Activated T-helper 9 cell treated with anti-CD3 and anti-CD28 coated beads, Interleukin-2, amount 50 U/mL, for 16 hours (primary cell): ENCODE measurements at regions not wholly inside any gene's neighbourhood (a gene's known extent, or its start where the extent isn't known, plus 50 kb on each side); places are given as distances from the start of the nearest gene placed in this dataset.

Source experiments
- DNase-seq: peaks from one replicate; pipeline ENCODE4 v3.0.0-alpha.2; 2020; ENCODE audit warnings: low read depth

DNA sequence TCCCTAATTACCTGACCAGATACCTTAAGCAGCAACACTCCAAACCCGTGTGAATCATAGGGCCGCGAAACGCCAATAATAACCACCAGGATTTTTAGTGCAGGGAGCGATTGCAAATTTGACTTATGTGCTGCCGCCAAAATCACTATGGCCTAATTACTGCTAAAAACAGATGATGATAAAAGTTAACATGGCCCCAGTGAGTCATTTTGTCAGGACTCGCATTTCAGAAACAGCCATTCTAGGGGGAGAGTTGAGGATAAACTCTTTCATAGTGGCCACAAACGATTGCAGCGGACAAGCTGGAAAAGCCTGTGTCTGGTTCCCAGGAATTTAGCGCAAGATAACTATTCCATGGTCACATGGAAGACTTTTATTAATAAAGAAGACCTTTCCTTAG, 103.4 kb downstream of the HLX start:
- DNase-seq: no peak

DNA sequence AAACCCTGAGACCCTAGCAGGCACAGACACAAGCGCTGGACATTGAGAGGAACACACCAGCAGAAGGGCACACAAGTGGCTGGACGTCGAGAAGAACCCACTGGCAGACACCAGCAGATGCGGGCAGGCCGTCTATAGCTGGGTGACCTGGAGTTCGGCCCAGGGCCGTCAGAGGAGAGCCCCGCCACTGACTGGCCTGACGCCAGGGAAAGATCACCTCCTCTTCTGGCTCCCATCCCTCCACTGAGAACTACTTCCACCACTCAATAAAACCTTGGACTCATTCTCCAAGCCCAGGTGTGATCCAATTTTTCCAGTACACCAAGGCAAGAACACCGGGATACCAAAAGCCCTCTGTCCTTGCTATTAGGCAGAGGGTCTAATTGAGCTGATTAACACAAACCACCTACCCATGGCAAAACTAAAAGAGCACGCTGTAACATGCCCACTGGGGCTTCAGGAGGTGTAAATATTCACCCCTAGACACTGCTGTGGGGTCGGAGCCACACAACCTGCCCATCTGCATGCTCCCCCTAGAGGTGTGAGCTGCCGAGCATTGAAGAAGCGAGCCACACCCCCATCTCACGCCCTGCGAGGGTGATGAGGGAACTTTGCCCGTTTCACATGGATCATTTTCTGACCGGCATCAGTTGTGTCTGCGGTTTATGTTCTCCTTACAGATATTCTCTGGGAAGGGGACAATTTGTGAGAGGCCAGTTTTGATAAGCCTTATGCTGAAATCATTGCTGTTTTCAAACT, 104.8 kb downstream of the HLX start:
- no peak for DNase-seq

DNA sequence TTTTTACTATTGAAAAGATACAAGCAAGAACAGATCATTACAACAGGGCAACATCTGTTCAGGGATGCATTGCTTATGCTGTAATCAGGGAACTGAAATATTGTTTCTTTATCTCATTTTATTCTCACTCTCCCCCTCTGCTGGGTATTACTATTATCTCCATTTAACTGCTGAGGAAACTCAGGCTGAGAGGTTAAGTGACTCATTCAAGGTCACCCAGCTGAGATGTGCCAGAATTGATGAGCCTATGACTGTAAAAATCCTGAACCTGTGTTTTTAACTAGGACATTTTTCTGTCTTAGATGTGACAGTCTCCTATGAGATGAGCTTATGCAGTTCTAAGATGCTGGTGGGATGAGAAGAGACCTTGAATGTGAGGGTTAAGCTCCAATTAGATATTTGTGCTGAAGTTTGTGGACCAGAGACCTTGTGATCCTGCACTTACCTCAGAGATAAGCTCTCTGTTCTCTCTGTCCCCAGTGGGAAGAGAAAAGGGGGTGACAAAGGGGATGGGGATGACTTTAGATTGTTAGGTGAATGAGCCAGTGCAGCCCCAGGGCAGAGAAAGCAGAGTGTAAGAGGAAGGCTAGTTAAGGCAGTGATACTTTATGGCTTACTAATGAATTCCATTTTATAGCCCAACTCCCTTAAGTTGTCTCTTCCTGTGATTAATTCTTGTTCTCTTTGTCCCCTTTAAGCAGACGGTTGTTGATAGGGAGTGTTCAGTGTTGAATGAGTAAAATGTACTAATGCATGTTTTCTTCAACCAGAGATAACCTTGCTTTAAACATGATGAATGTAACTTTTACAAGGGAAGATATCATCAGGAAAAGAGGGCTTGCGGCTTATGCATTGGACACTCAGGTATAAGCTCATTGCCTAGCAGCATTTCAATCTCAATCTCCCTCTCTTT, 111.4 kb downstream of the HLX start:
- DNase-seq: no peak

DNA sequence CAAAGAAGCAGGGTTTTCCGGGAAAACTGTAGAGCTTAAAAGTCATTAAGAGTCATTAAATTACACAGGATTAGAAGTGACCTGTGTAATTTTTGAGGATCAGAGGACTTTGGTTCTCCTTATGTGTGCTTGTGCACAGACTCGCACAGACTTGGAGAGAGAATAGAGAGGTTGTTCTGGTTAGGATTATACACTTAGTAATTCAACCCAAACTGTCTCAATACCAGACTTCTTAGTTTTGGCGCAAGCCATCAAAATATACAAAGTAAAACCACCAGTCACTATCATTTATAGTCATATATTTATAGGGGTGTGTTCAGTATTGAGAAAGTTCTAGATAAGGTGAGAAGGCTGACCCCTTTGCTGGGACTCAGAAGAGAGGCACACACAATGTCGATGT, 112.3 kb downstream of the HLX start:
- DNase-seq: no peak

DNA sequence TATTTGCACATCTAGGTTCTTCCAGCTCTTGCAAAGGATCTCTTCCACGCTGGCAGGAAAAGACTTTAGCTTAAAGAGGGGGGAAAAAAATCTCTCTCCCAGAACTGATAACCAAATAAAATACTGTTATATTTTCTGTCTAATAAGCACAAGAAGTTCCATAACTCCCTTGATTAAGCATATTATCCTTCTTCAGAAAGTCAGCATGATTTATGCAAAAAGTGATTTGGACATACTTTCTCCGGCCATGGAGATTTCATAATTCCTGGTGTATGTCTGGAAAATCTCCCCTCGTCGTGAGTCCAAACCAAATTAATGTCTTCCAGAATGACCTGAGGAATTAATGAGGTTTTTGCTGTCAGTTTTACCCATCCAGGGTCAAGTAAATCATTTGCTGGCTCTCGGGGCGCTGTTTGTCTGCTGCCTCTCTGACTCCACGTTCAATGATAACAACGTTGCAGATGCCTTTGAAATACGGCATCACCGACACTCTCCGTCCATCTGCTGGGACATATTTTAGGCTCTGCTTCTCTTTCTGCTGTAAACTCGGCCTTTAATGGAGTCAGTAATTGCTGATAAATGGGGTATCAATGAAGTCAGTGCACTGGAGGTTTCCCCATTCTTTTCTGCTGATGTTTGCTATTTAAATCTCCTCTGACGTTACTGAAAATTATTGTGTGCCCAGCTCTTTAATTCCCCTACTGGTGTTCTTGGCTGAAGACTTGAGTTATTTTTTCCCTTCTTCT, 112.9 kb downstream of the HLX start:
- DNase-seq: no peak

DNA sequence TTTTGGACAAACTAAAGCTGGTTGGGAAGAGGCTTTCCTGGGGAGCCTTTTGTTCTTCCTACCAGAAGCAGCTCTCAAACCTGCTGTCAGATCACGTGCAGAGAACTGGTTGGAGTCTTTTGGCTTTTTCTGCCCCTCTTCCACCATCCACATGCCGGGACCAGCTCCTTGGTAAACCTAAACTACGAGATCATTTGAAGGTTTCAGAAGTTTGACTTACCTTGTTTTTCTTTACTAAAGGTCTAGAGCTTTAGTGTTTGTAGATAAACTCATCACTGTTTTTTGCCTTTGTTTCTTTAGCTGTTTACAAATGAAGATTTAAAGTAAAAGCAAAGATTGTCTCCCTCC, 113.4 kb downstream of the HLX start:
- no peak for DNase-seq

DNA sequence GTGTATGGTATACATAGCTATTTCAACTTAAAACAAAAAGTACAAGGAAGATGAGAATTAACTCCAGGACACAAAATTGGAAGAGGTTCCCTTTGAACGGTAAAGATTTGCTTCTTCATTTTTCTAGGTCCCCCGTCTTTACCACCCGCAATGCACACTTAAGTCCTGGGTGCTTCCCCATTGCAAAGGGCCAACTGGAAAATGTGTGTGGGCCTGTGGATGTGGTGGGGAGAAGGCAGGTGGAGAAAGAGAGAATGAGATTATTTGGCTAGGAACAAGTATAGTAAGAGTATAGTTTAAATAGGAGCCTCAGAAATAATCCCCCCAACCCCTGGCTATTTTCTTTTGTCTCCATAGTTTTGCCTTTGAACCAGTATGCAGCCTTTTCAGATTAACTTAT, 115.4 kb downstream of the HLX start:
- no peak for DNase-seq

DNA sequence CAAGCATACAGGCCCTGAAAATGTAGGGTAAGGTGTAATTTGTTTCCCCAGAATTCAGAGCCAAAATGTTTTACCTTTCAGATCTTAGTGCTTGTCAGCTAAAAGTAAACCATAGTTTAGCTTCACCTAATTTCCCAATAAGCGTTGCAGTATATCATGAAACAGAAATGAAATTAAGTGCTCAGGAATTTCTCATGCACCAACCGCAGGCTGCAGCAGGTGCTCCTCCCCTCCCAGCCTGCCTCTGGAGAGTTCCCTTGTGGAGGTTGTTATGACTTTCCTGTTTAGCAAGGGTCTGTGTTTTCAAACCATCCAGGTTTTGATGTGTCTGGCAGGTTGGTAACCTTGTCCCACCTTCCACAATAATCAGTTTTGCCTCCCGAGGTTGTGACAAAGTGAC, 118.5 kb downstream of the HLX start:
- DNase-seq: no peak

DNA sequence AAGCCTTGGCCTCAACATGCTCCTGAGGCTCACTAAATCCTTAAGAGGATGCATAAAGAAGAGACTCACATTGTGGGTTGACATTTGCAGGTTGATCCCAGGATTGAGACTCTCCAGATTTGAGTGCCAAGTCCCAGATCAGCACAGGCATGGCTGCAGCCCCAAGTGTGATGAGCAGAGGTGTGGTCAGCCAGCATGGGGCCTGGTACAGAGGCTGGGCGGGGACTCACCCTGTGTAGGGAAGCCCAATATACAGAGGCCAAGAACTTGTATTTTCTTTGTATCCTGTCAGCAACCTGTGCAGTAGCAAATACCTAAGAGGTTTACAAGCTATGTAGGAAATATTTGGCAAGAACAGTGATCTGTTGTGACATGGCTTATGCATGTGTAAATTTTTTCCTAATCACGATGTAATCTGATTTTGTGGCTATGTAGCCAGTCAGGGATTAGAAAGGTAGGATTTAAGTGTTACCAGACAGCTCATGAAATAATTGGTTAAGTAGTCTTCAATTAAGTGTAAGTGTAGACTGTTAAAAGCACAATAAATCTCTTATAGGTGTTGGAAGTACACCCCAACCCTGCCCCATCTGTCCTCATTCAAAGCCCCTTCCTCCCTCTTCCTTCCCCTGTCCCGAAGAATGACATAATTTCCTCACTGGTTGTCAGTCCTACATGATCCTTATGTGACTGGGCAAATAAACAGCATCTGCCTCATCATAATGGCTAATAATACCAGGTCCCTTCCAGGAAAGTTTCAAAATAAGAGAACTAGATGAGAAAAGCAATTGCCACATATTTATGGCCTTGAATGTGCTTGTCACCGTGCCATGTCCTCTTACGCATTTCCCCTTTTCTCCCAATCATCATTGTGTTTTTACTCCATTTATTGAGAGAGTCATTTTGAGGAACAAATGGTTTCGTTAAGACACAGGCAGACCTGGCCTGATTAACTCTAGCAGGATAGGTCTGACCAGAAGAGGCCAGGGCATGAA, 120.9 kb downstream of the HLX start:
- no peak for DNase-seq

DNA sequence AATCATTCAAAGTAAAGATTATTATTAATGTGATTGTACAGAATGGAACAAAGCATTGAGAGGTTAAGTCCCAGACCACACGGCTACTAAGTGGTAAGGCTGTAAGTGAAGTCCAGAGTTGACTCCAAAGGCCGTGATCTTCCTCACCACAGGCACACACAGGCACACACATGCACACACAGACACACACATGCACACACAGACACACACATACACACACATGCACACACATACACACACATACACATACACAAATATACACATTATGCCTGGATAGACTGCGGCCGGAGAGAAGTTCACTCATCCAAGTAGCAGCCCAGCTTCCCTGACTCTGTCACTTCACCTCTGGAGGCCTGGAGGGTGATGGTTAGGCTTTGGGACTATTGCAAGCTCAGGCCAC, 121.9 kb downstream of the HLX start:
- DNase-seq: no peak

DNA sequence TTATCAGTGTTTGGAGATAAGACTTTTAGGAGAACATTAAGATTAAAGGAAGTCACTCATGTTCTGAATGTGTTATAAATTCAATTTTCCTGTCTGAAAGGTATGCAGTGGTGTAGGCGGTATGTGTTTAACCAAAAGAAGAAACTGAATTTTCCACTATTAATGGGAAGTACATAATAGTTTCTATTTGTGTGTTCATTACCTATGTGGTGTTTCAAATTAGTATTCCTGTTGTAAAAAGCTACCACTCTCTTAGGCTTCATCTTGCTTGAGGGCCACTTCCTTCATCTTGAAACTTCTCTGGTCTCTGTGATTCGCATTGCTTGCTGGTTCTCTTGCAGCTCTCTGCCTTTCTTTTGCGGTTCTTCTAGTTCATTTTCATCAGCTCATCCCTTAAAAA, 123.4 kb downstream of the HLX start:
- DNase-seq: no peak

DNA sequence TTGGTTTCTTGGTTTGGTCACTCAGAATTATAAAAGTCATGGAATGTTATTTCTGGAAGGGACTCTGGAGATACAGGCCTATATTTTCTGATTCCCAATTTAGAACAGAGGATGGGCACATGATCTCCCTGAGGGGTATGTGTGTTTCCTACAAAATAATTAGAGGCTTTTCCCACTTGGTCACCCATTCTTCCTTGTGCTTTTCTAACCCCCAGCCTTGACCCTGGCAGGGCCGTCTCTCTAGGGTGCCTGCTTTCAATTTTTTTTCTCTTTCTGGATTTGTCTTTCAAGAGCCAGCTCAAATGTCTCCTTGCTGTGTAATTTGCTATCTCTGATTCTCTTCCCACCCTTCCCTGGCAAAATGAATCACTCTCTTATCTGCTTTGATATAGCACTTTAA, 131.9 kb downstream of the HLX start:
- DNase-seq: no peak

DNA sequence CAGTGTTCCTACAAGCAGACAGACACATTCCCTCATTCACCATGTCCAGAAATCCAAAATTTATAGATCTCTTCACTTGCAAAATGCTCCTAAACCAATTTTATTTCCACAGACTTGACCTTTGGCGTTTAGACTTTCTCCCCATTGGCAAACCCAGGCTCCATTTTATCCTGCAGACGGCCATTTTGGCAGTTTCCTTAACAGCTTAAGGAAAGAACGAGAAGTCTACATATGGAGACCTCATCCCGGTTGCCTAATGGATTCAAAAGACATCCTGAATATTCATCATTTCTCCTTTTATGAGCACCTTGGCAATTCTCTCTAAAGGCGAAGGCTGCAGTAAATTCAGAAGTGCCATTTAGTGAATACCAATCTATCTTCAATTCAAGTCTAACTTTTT, 132.9 kb downstream of the HLX start:
- no peak for DNase-seq

DNA sequence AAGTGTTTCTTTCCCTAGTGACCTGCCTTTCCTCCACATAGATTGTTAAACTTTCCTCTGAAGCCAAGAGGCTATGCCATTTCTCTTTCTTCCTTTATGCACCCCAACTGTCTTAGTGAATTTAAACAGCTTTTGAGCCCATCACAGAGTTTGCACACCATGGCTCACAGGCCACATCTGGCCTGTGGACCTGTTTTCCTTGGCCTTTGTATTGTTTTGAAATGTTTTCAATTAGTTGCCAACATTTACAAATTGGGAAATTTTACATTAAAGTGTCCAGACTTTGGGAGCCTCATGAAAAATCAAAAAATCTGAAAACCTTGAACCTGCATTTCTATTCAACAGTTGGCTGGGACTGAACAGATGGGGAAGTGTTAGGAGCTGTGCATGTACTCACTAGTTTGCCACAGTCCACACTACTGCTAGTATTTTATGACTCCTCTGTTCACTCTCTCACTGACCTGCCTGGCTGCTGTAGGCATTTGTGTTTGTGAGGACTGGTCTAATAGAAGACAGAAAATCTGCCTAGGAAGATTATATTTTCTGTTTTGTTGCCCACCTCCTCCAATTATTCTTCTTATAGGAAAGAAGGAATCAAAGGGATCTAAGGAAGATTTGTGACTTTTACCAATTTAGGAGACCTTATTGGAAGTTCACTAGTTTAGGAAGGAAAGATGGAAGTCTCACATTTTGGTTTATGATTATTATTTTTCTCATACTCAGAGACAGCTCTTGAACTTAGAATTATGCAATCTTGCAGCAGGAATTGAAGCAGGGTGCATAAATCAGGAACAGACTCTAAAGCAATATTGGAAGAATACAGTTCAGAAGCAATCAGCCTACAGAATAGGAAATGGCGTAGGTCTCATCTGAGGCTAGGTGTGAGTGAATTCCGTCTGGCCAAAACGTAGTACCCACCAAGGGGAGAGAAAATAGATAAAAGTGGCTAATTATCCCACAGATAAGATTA, 134.7 kb downstream of the HLX start:
- DNase-seq: no peak

DNA sequence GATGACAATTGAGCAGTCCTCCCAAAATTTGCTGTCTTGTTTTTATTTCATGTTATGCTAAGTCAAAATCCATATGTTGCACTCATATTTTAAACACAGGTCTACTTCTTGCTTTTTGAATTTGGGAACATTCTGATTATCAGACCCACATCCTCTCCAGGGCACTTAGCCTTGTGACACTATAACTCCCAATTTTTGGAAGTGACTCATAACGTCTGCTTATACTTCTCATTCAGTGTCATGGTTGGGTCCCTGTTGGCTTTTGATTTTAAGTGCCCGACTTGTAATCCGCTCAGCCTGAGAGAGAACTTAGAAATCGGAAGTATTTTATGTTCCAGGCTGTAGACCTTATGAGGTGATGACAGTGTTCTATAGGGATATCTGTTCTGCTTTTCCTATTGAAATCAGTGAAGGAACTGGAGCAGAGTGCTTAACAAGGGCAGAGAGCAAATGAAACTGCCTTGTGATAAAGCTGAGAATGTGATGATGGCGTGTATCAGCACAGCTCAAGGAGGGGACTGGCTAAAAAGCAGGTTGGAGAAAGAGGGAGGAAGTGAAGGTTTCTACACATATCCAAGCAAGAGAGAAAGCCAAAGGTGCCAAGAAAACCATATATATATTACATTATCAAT, 136.0 kb downstream of the HLX start:
- no peak for DNase-seq

DNA sequence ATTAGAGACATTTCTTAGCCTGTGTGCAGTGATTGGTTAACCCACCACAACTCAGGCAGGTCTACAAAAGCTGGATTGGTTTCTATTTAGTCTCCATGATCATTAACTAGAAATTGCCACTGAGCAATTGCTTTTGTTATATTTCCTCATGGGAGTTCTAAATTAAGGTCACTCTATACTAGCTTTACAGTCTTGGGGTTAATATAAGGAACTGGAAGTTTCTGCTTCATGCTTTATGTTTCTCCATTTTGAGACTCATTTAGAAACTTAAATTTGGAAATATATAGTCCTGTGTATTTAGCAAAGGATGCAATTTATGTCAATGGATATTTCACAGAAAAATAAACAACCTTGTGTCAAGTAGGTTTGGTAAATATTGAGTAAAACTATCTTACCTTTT, 137.5 kb downstream of the HLX start:
- DNase-seq: no peak

DNA sequence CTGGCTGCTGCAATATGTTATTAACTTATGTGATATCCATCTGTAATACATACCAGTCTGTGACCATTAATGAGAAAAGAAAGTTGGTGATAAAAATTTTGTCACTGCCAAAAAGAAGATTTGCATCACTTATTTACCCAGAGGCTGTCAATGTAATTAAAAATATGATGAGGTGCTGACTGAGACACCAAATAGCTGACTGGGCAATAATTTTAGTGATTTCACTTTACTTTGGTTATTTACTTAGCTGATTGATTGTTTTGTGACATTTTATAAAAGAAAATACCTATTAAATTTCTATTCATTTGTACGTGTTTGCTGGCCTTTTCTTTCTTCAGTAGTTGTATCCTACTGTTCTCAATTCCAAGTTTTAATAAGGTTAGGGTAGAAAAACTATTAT, 139.2 kb downstream of the HLX start:
- no peak for DNase-seq

DNA sequence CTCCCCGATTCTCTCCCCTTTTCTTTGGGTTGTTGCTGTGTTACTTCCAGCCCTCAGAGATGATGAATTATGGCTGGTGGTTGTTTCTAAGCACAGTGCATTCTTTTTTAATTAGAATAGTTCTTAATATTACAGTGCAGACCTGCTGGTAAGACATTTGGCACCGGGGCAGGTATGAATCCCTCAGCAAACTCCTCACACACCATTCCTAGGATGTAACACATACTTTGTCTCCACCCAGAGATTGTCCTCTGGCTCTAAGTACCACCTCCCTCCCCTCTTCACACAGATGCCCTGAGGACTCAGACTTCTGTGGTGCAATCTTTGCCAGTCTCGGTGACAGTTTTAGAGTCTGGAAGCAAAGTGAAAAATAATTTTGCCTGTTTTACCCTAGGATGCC, 143.1 kb downstream of the HLX start:
- DNase-seq: no peak

DNA sequence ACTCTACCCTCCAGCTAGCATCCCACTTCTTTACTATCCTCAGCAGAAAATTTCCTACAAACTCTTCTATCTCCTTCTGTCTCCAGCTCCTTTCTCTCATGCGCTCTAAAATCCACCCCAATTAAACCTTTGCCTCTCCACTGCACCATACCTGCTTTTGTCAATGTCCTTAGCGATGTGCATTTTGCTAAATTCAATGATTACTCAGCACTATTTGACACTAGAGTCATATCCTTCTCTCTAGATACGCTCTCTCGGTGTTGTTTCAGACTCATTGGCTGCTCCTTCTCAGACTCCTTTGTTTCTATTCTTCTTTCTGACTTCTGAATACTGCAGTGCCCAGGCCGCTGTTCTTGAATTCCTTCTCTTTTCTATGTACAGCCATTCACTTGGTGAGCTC, 144.2 kb downstream of the HLX start:
- no peak for DNase-seq

DNA sequence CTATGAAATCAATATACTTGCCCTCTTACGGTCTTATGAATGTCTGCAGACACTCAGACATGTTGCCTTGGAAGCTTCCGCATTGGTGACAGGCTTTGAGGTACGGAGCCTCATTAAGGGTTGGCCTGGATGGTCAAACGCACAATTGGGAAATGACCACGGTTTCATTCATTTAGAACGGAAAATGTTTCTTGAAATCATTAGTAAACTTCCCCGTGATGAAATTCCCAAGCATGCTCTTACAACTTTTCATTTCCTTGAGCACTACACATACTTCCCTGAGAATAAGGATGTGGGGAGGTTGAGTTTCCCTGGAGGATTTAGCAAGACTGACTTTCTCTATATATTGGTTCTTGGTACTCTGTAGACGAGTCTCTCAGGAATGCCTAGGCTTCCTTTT, 146.3 kb downstream of the HLX start:
- DNase-seq: no peak
